Thoracic aorta (tissue), 2 donors: ENCODE measurements at regions not wholly inside any gene's neighbourhood (a gene's known extent, or its start where the extent isn't known, plus 50 kb on each side); places are given as distances from the start of the nearest gene placed in this dataset.

Experiments used
- ATAC-seq: fragments of 150-250 bp; one replicate; pipeline ENCODE4 v1.8.0; 2017; ENCODE audit warnings: low read depth; ENCODE audit not compliant: insufficient number of reproducible peaks, low FRiP score
- DNase-seq: peaks from one replicate; pipeline ENCODE4 v3.0.0-alpha.2; 2020; ENCODE audit warnings: low spot score
- H3K27ac ChIP-seq, 2 donors: fragments of 200-600 bp; sonication (generic); 1 replicate in 1 of 2; 2 replicates in 1 of 2; pipeline ENCODE4 v1.5.1; 2016; ENCODE audit warnings: mild to moderate bottlenecking in 2 of 2, moderate library complexity in 2 of 2
- H3K27me3 ChIP-seq: fragments of 200-600 bp; sonication (generic); replicated peaks from 2 replicates; pipeline ENCODE4 v1.6.0; 2016; ENCODE audit warnings: mild to moderate bottlenecking; ENCODE audit not compliant: insufficient read depth
- H3K36me3 ChIP-seq: fragments of 200-600 bp; sonication (generic); one replicate; pipeline ENCODE4 v1.5.1; 2016
- H3K4me1 ChIP-seq, 2 donors: fragments of 200-600 bp; sonication (generic); 1 replicate in 1 of 2; 2 replicates in 1 of 2; pipeline versions ENCODE4 v1.5.1 to v1.6.0; 2016; ENCODE audit warnings: low read depth in 2 of 2, mild to moderate bottlenecking in 1 of 2; ENCODE audit not compliant: control insufficient read depth in 1 of 2
- H3K4me3 ChIP-seq: fragments of 200-600 bp; sonication (generic); 2 replicates; pipeline ENCODE4 v1.5.1; 2016; ENCODE audit warnings: mild to moderate bottlenecking
- H3K9me3 ChIP-seq: fragments of 200-600 bp; sonication (generic); 2 replicates; pipeline ENCODE4 v1.5.1; 2016
- CTCF ChIP-seq: fragments of 200-600 bp; sonication (generic); IDR thresholded peaks from one replicate; pipeline ENCODE4 v1.5.1; 2019; ENCODE audit warnings: antibody characterized with exemption

GRCh38 chr4:181200076-181200475, 1043.1 kb upstream of the TENM3 start:
- Histone ChIP-seq H3K27me3 (no peaks in the 10 kb centered on the region), H3K36me3 (no peaks in the 10 kb centered on the region), H3K4me1 (no peaks in the 10 kb centered on the region), H3K27ac (no peak overlapping the region), H3K9me3 (no peaks in the 10 kb centered on the region), H3K4me3 (no peak overlapping the region)
- DNase-seq (no peak), ATAC-seq (no peak)
- no peak for TF ChIP-seq CTCF

DNA sequence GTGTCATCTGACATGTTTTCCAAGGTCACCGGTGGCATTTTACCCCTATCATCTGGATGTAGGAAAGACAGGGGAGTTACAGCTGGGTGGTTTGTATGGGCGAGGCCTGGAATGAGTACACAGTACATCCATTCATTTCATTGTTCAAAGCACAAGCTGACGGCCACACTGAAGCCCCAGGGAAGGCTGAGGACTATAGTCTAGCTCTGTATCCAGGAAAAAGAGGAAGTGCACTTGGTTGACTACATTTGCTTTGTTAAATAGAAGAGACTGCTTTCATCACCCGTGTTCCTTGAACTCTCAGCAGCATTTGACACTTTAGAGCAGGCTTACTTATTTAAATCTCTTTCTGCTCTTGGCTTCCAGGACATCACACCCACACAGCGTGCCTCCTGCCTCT, 1041.0 kb upstream of the TENM3 start:
- TF ChIP-seq CTCF = no peak
- H3K36me3 ChIP-seq = no peaks in the 10 kb centered on the region
- no peaks in the 10 kb centered on the region for H3K9me3 ChIP-seq
- H3K4me3 ChIP-seq = no peak overlapping the region
- ATAC-seq = no peak
- no peaks in the 10 kb centered on the region for H3K27me3 ChIP-seq
- no peaks in the 10 kb centered on the region for H3K4me1 ChIP-seq
- no peak for DNase-seq
- no peak overlapping the region for H3K27ac ChIP-seq

DNA sequence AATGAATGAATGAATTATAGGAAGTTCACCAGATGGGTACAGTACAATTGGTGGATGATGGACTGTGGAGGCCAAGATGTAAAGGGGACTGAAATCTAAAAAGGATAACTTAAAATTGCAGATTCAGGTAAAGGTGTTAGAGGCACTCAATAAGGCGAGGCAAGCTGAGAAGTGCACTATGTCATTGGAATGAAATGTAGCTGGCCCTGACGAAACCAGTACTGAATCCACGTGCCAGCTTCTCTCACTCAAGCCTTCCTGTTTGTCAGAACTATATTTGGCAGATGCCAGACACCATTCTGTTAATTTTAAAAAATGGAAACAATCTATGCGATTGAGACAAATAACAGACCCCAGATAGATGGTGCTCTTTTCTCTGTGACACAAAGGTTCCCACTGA, 1039.1 kb upstream of the TENM3 start:
- Histone ChIP-seq H3K36me3 (no peaks in the 10 kb centered on the region), H3K9me3 (no peaks in the 10 kb centered on the region), H3K27ac (no peak overlapping the region), H3K4me1 (no peaks in the 10 kb centered on the region), H3K27me3 (no peaks in the 10 kb centered on the region), H3K4me3 (no peak overlapping the region)
- no peak for ATAC-seq
- no peak for TF ChIP-seq CTCF
- DNase-seq = no peak

DNA sequence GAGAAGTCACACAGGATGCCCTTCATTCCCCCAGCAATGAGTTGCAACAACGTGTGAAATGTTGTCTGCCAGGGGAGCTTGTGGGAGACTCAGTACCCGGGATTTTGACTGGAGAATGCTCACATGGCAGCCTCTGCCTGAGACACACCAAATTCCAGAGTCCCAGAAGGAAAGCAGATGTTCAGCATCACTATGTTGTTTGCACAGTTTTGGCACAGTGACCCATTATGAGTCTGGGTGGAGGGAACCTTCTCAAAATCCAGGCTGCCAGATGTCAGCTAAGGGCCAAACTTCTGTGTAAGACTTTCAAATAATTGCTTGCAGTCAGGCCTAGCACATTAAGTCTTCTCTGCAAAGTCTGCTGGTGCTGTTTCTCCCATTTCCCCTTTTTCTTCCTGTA, 1029.7 kb upstream of the TENM3 start:
- Histone ChIP-seq H3K9me3 (no peaks in the 10 kb centered on the region), H3K4me1 (no peaks in the 10 kb centered on the region), H3K27ac (no peak overlapping the region), H3K27me3 (no peaks in the 10 kb centered on the region), H3K4me3 (no peak overlapping the region), H3K36me3 (no peaks in the 10 kb centered on the region)
- TF ChIP-seq CTCF = no peak
- ATAC-seq (peak; percentile 43), DNase-seq (no peak)

GRCh38 chr4:181216501-181216900, 1026.7 kb upstream of the TENM3 start:
- Histone ChIP-seq H3K27ac (no peak overlapping the region), H3K4me1 (no peaks in the 10 kb centered on the region), H3K27me3 (no peaks in the 10 kb centered on the region), H3K9me3 (no peaks in the 10 kb centered on the region), H3K4me3 (no peak overlapping the region), H3K36me3 (no peaks in the 10 kb centered on the region)
- no peak for ATAC-seq
- no peak for TF ChIP-seq CTCF
- DNase-seq = no peak
